NCI-H69 (cell line): ENCODE measurements at regions not wholly inside any gene's neighbourhood (a gene's known extent, or its start where the extent isn't known, plus 50 kb on each side); places are given as distances from the start of the nearest gene placed in this dataset.

Experiments used
- DNase-seq: peaks from one replicate; lab custom pipeline; 2025; lab: John Stamatoyannopoulos, UW

DNA sequence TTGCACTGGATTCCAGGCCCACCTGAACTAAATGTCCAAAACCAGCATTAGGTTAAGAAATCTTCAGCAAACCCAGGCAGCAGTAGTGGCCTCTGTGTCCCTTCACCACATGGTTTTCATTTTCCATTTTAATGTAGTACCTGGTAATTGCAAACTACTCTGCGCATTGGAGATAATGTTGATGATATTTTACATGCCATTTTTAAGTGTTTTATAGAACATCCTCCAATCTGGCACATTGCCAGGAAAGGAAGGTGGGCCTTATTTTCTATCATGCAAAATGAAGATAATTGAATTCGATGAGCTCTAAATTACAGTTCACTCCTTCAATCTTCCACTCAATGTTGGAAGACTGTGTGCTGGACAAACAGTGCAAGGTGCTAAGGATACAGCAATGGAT, 89.5 kb downstream of the ZC3H11B start:
- DNase-seq: peak; percentile 55

DNA sequence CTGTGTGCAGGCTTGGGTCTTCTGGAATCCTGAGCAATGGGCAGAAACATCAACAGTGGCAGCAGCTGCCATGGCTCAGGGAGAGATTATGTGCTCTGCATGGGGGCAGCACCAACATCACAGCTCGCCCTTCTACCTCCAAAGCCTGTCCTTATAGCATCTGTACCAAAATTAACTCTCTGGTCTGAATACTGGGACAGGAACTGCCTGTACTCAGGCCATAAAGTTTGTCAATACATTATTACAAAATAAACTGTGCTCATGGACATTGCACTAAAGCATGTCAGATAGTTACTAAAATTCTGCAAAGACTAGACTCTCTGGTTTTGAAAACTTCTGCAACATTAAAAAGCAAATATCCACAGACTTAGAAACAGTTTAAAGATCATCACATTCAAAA, 91.6 kb downstream of the ZC3H11B start:
- DNase-seq: no peak

DNA sequence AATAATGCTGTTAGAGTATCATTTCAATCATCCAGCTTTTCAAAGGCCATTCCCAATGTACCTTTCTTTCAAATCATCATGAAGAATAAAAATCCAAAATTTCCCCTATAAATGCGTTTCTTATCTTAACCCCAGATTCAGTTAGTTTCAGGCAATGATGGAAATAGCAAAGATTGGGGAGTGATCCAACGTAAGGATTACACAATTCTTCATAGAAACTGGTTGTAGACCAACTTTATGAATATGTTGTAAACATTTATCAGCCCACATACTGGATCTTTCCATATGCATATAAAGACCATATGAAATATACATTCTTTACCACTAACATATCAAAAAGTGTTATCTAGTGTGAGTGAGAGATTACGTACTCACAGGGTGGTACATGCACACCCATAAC, 92.7 kb downstream of the ZC3H11B start:
- no peak for DNase-seq

- no peak for DNase-seq
These were observed 94.0 kb downstream of the ZC3H11B start for GRCh38 chr1:219518907-219519248.

DNA sequence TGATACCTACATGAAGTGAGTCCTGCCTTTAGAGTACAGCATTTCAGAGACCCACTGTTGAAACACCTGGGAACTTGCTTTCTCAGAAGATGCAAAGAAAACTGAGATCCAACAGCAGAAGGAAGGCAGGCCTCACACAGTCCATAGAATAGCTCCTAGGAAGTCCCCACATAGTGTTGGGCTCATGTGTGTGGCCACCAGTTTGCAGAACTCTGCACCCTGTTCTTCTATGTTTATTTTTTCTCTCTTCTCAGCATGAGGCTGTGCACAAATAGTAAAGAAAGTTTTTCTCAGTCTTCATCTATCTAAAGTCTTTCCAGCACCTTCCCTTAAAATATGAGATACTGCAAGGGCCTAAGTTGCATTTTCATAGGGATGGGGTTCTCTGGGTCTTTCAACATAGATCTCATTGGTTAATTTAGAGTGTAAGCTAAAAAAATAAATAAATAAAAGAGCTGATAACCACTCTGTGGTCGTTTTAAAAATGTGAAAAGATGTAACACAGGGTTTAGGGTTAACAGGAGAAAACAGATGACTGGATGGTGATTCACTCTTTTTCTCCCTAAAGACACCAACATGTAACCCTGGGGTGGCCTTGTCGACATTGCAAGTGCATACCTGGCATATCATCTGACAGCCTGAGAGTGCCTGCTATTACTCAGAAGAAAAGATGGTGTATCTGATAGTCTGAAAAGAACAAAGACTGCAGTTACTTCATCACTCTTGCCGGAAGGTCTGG, 94.6 kb downstream of the ZC3H11B start:
- no peak for DNase-seq

GRCh38 chr1:219517031-219517430, 95.9 kb downstream of the ZC3H11B start:
- no peak for DNase-seq

- DNase-seq: no peak
These were observed 98.2 kb downstream of the ZC3H11B start for GRCh38 chr1:219514728-219515127.

- no peak for DNase-seq
These were observed 105.5 kb downstream of the ZC3H11B start for GRCh38 chr1:219507437-219507836.

- no peak for DNase-seq
These were observed 106.0 kb downstream of the ZC3H11B start for GRCh38 chr1:219506936-219507335.

DNA sequence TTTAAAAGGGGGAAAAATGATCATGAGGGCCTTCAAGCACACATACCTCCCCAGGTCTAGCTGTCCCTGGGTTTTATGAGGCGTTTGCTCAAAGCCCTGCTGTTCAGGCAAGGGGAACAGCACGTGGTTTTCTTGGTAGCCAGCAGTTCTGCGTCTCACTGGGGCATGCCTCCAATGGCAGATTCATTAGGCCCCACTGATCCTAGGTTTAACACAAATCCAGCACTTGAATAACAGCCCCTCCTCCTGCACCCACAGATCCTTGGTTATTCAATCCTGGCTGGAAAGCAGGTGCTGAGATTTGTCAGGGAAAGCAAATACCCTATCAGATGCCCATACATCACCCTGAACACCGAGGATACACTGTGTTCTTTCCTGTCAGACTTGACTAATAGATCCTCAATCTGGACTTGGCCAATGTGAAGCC, 106.4 kb downstream of the ZC3H11B start:
- peak; percentile 27 for DNase-seq

DNA sequence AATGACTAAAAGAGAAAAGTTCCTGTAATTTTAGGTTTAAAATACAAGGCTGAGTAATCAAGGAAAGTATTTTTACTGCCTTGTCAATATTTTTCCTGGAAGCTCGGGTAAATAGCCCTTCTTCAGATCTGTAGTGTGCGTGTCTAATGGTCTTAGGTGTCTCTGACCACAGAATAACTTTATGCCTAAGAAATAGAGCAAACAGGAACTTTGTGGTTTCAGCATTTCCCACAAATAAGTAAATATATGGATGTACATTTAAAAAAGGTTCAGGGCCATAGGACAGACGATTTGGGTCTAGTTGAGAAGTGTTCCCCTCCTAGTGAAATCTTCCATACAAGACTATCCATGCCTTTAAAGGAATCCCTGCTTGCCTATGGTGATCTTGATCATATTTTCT, 107.0 kb downstream of the ZC3H11B start:
- no peak for DNase-seq

- no peak for DNase-seq
These were observed 109.3 kb downstream of the ZC3H11B start for GRCh38 chr1:219503604-219504003.

GRCh38 chr1:219500327-219500897, 112.5 kb downstream of the ZC3H11B start:
- no peak for DNase-seq

- no peak for DNase-seq
These were observed 114.2 kb downstream of the ZC3H11B start for GRCh38 chr1:219498666-219499065.

DNA sequence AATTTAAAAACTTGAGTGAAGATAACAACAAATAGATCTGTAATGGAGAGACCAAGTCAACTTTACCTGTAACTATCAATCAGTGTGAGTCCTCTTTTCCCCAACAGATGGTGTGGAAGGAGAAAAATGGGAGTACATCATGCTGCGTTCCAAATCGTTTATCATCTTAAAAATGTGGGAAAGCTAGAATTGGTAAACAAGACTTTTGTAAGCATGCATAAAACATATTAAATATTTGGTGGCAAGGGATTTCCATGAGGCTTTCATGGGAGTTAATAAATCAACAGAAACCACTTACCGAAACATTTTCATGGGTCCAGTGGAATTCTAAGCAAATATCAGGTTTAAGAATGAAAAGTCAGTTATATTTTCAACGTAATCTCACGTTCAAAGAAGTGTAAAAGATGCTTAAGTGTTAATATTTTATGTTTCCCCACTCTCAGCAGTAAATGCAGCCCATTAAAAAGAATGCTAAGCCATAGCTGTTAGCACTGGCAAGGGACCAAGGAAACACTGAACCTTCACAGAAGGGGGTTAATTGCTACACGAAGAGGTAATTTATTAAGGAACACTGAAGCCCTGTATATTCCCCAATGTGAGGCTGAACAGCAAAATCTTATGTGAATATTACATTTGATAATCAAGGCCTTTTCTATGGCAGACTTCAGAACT, 117.0 kb downstream of the ZC3H11B start:
- peak; percentile 97 for DNase-seq

DNA sequence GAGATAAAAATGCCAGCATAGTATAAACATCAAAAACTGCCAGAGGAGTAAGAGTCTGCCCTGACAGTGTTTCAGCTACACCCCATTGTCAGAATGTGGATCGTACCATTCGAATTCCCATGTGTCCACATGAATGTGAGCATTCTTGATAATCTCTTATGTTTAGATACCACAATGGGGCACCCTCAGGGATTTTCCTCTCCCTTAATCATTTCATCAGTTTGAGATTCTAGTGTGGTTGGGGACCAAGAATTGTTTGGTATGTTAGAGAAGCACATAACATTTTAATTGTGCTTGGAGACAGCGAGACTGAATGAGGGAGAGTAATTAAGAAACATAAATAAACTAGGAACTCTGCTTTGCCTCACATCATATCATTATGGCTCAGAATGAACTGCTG, 120.2 kb downstream of the ZC3H11B start:
- peak; percentile 63 for DNase-seq

GRCh38 chr1:219490566-219490965, 122.3 kb downstream of the ZC3H11B start:
- DNase-seq: no peak

DNA sequence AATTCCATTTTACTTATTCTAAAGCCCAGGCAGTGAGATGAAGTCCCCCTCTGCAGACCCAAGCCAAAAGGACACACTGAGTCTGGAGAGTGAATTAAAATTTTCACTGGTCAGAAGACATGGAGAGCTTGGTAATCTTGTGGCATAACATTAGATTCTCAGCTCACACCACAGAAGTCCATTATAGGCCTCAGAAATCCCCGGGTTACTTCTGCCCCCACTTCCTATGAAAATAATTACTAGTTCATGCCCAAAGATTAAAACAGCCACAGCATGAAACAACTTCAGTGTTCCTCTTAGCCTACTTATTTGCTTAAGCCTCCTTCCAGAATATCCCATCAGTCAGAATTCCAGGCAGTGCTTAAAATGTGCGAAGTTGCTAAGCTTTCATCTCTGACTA, 123.3 kb downstream of the ZC3H11B start:
- DNase-seq: peak; percentile 49

DNA sequence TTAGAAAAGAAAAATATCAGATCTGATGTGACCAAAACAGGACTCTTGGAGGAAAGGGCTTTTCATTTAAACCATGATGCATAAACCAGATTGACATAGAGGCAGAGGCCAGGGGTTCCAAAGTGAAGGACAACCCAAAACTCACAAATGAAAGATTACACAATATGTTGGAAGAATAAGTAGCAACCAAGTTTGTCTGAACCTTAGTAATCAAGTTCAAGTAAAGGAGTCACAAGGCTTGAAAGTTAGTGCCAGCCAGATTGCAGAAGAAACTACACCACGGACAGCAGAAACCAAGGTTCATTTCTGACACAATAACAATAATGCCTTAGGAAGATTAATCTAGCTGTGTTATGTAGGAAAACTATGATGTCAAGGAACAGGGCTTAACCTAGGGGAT, 124.6 kb downstream of the ZC3H11B start:
- no peak for DNase-seq

GRCh38 chr1:219483530-219483929, 129.4 kb downstream of the ZC3H11B start:
- DNase-seq: no peak

DNA sequence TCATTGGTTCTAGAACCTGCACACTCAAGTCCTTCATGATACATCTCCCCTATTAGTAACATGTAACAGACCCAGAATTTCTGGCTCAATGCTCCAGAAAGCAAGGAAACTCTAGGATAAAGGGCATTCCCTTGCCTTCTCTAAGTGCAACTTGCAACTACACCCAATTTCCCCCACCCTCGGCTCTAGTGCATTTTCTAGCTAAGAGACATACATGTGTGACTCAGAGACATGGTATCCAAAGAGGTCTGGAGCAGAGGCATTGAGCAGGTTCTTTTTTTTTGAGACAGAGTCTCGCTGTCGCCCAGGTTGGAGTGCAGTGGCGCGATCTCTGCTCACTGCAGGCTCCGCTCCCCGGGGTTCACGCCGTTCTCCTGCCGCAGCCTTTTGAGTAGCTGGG, 132.9 kb downstream of the ZC3H11B start:
- DNase-seq: no peak

DNA sequence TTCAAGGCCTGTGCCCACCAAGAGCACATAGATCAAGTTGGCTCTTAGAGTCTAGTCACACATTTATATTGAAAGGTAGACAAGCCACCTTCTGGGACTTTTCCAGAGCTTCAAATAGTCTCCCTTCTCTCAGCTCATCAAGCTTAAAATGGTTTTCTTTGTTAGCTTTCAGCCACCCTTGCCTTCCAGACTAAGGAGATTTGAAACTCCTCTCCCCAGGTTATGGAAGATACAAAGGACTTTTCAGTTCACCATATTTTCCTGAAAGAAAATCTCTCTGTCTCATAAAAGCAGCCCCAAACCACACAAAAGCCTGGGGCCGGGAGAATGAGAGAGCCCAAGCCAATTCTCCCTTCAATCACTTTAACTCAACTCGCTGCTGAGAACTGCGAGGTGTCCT, 134.1 kb downstream of the ZC3H11B start:
- DNase-seq: no peak

GRCh38 chr1:219477861-219478260, 135.0 kb downstream of the ZC3H11B start:
- DNase-seq: no peak

DNA sequence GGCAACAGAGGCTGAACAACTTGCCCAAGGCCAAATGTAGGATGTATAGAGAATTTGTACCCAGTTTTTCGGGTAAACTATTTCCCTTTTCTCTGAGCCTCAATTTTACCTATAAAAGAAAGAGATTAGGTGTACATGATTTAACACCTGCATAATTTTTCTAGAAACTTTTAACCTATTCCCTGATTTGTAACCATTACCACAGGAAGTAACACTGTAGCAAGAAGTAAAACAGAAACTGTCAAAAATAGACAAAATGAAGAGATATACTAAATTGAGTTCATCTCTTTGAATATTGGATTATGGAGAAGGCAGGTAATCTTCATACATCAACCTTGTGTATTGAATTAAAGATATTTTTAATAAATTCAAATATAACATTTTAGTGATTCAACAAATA, 136.2 kb downstream of the ZC3H11B start:
- DNase-seq: no peak
